GF-D8 (cell line): ENCODE measurements at regions not wholly inside any gene's neighbourhood (a gene's known extent, or its start where the extent isn't known, plus 50 kb on each side); places are given as distances from the start of the nearest gene placed in this dataset.

Experiments used
- DNase-seq: peaks from one replicate; lab custom pipeline; 2025; lab: John Stamatoyannopoulos, UW

GRCh38 chr18:39527465-39527864 lies 1961.9 kb upstream of the CELF4 start:
- DNase-seq = no peak

- DNase-seq = no peak
Measured at GRCh38 chr18:39524370-39524769, 1958.8 kb upstream of the CELF4 start.

GRCh38 chr18:39523281-39523680 lies 1957.7 kb upstream of the CELF4 start:
- no peak for DNase-seq

GRCh38 chr18:39521164-39521563 lies 1955.6 kb upstream of the CELF4 start:
- no peak for DNase-seq

- DNase-seq = no peak
Measured at GRCh38 chr18:39519741-39520140, 1954.1 kb upstream of the CELF4 start.

- no peak for DNase-seq
Measured at GRCh38 chr18:39515299-39515698, 1949.7 kb upstream of the CELF4 start.

- DNase-seq = no peak
Measured at GRCh38 chr18:39513186-39513585, 1947.6 kb upstream of the CELF4 start.

GRCh38 chr18:39506581-39507330 lies 1941.2 kb upstream of the CELF4 start:
- no peak for DNase-seq

GRCh38 chr18:39500306-39500705 lies 1934.7 kb upstream of the CELF4 start:
- no peak for DNase-seq

GRCh38 chr18:39497821-39498220 lies 1932.2 kb upstream of the CELF4 start:
- DNase-seq = no peak

GRCh38 chr18:39496986-39497385 lies 1931.4 kb upstream of the CELF4 start:
- no peak for DNase-seq

- DNase-seq = no peak
Measured at GRCh38 chr18:39494211-39494896, 1928.8 kb upstream of the CELF4 start.

GRCh38 chr18:39491408-39491807 lies 1925.8 kb upstream of the CELF4 start:
- DNase-seq = no peak

GRCh38 chr18:39489431-39489830 lies 1923.8 kb upstream of the CELF4 start:
- DNase-seq = no peak

- no peak for DNase-seq
Measured at GRCh38 chr18:39487932-39488331, 1922.3 kb upstream of the CELF4 start.

GRCh38 chr18:39486268-39486667 lies 1920.7 kb upstream of the CELF4 start:
- DNase-seq = no peak

- DNase-seq = no peak
Measured at GRCh38 chr18:39485696-39486095, 1920.1 kb upstream of the CELF4 start.

- no peak for DNase-seq
Measured at GRCh38 chr18:39481281-39481680, 1915.7 kb upstream of the CELF4 start.

GRCh38 chr18:39480494-39481195 lies 1915.0 kb upstream of the CELF4 start:
- no peak for DNase-seq

GRCh38 chr18:39464006-39464405 lies 1898.4 kb upstream of the CELF4 start:
- no peak for DNase-seq

- DNase-seq = no peak
Measured at GRCh38 chr18:39462436-39462835, 1896.8 kb upstream of the CELF4 start.

- DNase-seq = no peak
Measured at GRCh38 chr18:39460136-39460535, 1894.5 kb upstream of the CELF4 start.

GRCh38 chr18:39455285-39455684 lies 1889.7 kb upstream of the CELF4 start:
- no peak for DNase-seq
